ENCODE measurements at regions not wholly inside any gene's neighbourhood (a gene's known extent, or its start where the extent isn't known, plus 50 kb on each side); places are given as distances from the start of the nearest gene placed in this dataset.
"Not testable (repeated sequence)": the region's sequence is repeated elsewhere in the genome, so short reads cannot be mapped to it uniquely, and the experiment has no call there.

- no peak overlapping the region for H3K4me3 ChIP-seq (ENCODE audit: control insufficient read depth, low read depth, low read length)
- TF ChIP-seq, protein P1, sequence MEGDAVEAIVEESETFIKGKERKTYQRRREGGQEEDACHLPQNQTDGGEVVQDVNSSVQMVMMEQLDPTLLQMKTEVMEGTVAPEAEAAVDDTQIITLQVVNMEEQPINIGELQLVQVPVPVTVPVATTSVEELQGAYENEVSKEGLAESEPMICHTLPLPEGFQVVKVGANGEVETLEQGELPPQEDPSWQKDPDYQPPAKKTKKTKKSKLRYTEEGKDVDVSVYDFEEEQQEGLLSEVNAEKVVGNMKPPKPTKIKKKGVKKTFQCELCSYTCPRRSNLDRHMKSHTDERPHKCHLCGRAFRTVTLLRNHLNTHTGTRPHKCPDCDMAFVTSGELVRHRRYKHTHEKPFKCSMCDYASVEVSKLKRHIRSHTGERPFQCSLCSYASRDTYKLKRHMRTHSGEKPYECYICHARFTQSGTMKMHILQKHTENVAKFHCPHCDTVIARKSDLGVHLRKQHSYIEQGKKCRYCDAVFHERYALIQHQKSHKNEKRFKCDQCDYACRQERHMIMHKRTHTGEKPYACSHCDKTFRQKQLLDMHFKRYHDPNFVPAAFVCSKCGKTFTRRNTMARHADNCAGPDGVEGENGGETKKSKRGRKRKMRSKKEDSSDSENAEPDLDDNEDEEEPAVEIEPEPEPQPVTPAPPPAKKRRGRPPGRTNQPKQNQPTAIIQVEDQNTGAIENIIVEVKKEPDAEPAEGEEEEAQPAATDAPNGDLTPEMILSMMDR (conservative IDR thresholded peaks at IDR 0.05; ENCODE audit: control insufficient read depth, insufficient read depth, low read depth, low read length), result no peak
- DNase-seq (ENCODE audit: low read depth), result no peak
These were observed 759.5 kb downstream of the GRXCR1 start for GRCh38 chr4:43651991-43652390.

DNA sequence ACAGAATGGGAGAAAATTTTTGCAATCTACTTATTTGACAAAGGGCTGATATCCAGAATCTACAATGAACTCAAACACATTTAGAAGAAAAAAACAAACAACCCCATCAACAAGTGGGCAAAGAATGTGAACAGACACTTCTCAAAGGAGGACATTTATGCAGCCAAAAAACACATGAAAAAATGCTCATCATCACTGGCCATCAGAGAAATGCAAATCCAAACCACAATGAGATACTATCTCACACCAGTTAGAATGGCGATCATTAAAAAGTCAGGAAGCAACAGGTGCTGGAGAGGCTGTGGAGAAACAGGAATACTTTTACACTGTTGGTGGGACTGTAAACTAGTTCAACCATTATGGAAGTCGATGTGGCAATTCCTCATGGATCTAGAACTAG is 767.0 kb downstream of the GRXCR1 start:
- H3K4me3 ChIP-seq (ENCODE audit: control insufficient read depth, low read depth, low read length); DNase-seq (ENCODE audit: low read depth): not testable (repeated sequence)

- H3K4me3 ChIP-seq (ENCODE audit: control insufficient read depth, low read depth, low read length); DNase-seq (ENCODE audit: low read depth): not testable (repeated sequence)
These were observed 776.2 kb downstream of the KCTD8 start for GRCh38 chr4:43672265-43672885.

- no peak overlapping the region for H3K4me3 ChIP-seq (ENCODE audit: control insufficient read depth, low read depth, low read length)
- TF ChIP-seq, protein P1 (conservative IDR thresholded peaks at IDR 0.05; ENCODE audit: control insufficient read depth, insufficient read depth, low read depth, low read length), result no peak
- DNase-seq (ENCODE audit: low read depth), result no peak
These were observed 768.2 kb downstream of the KCTD8 start for GRCh38 chr4:43680421-43680820.

- DNase-seq (ENCODE audit: low read depth), result no peak
- no peak overlapping the region for H3K4me3 ChIP-seq (ENCODE audit: control insufficient read depth, low read depth, low read length)
- TF ChIP-seq, protein P1 (conservative IDR thresholded peaks at IDR 0.05; ENCODE audit: control insufficient read depth, insufficient read depth, low read depth, low read length), result no peak
These were observed 766.1 kb downstream of the KCTD8 start for GRCh38 chr4:43682551-43682950.

DNA sequence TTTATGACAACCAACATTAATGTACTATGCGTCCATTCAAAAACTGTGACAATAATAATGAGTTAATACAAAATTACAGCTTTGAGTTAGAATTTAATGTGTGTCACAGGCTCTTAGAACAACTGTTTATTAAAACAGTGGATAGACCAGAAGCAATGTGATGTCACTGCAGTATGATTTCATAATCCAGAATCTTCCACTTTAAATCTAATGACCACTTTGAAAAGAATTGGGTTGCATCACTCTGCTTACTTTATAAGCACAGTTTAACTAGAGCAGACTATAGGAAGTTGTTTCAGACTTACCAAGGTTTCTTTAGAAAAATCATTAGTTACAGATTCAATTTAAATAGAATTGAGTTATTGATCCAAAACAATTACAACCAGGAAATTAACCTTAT is 758.5 kb downstream of the KCTD8 start:
- TF ChIP-seq, protein P1 (conservative IDR thresholded peaks at IDR 0.05; ENCODE audit: control insufficient read depth, insufficient read depth, low read depth, low read length), result no peak
- no peak for DNase-seq (ENCODE audit: low read depth)
- no peak overlapping the region for H3K4me3 ChIP-seq (ENCODE audit: control insufficient read depth, low read depth, low read length)

DNA sequence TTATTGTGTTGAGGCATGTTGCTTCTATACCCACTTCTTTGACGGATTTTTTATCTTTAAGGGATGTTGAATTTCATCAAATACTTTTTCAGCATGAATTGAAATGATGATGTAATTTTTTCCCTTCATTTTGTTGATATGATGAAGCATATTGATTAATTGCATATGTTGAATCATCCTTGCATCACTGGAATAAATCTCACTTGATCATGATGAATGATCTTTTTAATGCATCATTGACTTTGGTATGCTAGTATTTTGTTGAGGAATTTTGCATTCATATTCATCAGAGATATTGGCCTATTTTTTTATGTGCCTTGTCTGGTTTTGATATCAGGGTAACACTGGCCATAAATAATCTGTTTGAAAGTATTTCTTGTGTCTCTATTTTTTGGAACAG is 754.7 kb downstream of the KCTD8 start:
- no peak overlapping the region for H3K4me3 ChIP-seq (ENCODE audit: control insufficient read depth, low read depth, low read length)
- DNase-seq (ENCODE audit: low read depth), result no peak
- TF ChIP-seq, protein P1 (conservative IDR thresholded peaks at IDR 0.05; ENCODE audit: control insufficient read depth, insufficient read depth, low read depth, low read length), result no peak

- no peak for DNase-seq (ENCODE audit: low read depth)
- TF ChIP-seq, protein P1 (conservative IDR thresholded peaks at IDR 0.05; ENCODE audit: control insufficient read depth, insufficient read depth, low read depth, low read length), result no peak
- no peak overlapping the region for H3K4me3 ChIP-seq (ENCODE audit: control insufficient read depth, low read depth, low read length)
These were observed 739.2 kb downstream of the KCTD8 start for GRCh38 chr4:43709443-43709842.
